ENCODE measurements at regions not wholly inside any gene's neighbourhood (a gene's known extent, or its start where the extent isn't known, plus 50 kb on each side); places are given as distances from the start of the nearest gene placed in this dataset.

DNA sequence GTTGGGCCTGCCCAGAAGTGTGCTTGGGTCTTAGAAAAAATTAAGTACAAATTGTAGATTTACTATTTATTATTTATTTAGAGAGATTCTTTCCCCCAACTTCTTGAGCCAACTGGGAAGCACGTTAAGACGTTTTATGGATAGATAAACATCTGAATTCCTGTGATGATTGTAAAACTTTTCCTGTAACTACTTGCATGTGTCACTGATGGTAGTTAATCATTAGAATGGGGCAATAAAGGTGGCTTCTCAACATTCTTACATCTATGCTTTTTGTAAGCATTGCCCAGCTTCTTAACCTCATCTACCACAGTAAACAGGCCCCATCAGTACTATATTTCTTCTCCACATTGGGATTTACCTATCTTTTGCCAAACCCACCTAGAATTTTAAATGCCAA, 559.8 kb downstream of the LMO4 start:
- no peak overlapping the region for H3K27ac ChIP-seq (ENCODE audit: low read depth, low read length)

DNA sequence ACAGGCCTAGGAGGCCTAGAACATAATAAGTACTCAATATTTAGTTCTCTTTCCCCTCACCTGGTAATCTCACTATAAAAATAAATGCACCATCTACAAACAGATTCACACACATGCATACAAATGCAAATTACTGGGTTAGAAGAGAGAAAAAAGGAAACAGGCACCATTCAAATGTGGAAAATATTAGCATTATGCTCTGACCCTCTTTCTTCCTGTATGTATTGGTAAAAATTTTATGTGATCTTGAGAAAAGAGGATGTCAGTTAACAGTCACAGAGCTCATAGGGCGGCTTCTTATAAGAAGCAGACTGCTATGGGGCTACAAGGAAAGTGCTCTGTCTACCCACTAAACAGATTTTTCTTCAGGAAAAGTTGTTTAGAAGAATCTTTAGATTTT, 565.4 kb downstream of the LMO4 start:
- no peak overlapping the region for H3K4me3 ChIP-seq (ENCODE audit: low read length)
- H3K27ac Mint-ChIP-seq, result no peak overlapping the region
- ChIA-PET POLR2A (no interaction called here), CTCF (no interaction called here)
- no peaks in the 10 kb centered on the region for H3K27me3 ChIP-seq (ENCODE audit: insufficient read depth, low read length, poor library complexity, severe bottlenecking)
- no peaks in the 10 kb centered on the region for H3K36me3 ChIP-seq (ENCODE audit: insufficient read depth, low read length)
- no peaks in the 10 kb centered on the region for H3K4me1 Mint-ChIP-seq
- H3K4me1 ChIP-seq (ENCODE audit: insufficient read depth, low read length), result no peaks in the 10 kb centered on the region
- no peaks in the 10 kb centered on the region for H3K9me3 Mint-ChIP-seq
- H3K27ac ChIP-seq (ENCODE audit: low read depth, low read length), result no peak overlapping the region
- no peak for DNase-seq
- peaks cover 0 to 4% of the 10 kb centered on the region in 2 donors for H3K27me3 Mint-ChIP-seq
- no peak overlapping the region for H3K4me3 Mint-ChIP-seq
- no peaks in the 10 kb centered on the region for H3K9me3 ChIP-seq (ENCODE audit: low read length)
- no peaks in the 10 kb centered on the region for H3K36me3 Mint-ChIP-seq

More for the DNA sequence above, 559.8 kb downstream of the LMO4 start:
- Histone ChIP-seq H3K4me3 (ENCODE audit: low read length) (no peak overlapping the region), H3K36me3 (ENCODE audit: insufficient read depth, low read length) (no peaks in the 10 kb centered on the region), H3K27me3 (ENCODE audit: insufficient read depth, low read length, poor library complexity, severe bottlenecking) (no peaks in the 10 kb centered on the region), H3K4me1 (ENCODE audit: insufficient read depth, low read length) (no peaks in the 10 kb centered on the region), H3K9me3 (ENCODE audit: low read length) (no peaks in the 10 kb centered on the region)
- POLR2A ChIA-PET, result no interaction called here
- H3K4me1 Mint-ChIP-seq, result no peaks in the 10 kb centered on the region
- H3K36me3 Mint-ChIP-seq, result no peaks in the 10 kb centered on the region
- no peak overlapping the region for H3K4me3 Mint-ChIP-seq
- H3K9me3 Mint-ChIP-seq, result no peaks in the 10 kb centered on the region
- peaks cover 0 to 5% of the 10 kb centered on the region in 2 donors for H3K27me3 Mint-ChIP-seq
- CTCF ChIA-PET, result no interaction called here
- no peak for DNase-seq
- H3K27ac Mint-ChIP-seq, result no peak overlapping the region

DNA sequence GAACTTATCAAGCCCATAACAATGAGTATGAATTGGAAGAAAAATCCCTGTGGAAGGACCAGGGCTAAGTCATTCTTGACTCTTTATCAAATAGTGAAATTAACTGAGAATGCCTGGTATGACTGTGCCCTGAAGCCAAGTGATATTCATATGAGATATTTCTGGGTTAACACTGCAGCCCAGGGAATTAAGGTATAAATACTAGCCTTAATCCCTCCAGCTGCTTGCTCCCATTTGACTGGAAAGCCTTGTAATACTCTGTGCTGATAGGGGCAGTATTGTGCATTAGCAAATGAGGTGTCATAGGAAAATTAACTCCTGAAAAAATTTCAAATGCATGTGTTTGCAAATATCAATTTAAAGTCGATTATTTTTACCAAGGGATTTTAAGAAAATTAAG, 568.8 kb downstream of the LMO4 start:
- H3K4me1 ChIP-seq (ENCODE audit: insufficient read depth, low read length), result no peaks in the 10 kb centered on the region
- no peaks in the 10 kb centered on the region for H3K9me3 ChIP-seq (ENCODE audit: low read length)
- H3K27me3 Mint-ChIP-seq, result peaks cover 2 to 12% of the 10 kb centered on the region in 2 donors
- no peaks in the 10 kb centered on the region for H3K4me1 Mint-ChIP-seq
- H3K36me3 ChIP-seq (ENCODE audit: insufficient read depth, low read length), result no peaks in the 10 kb centered on the region
- POLR2A ChIA-PET, result no interaction called here
- no peak overlapping the region for H3K27ac Mint-ChIP-seq
- DNase-seq, result no peak
- no peaks in the 10 kb centered on the region for H3K27me3 ChIP-seq (ENCODE audit: insufficient read depth, low read length, poor library complexity, severe bottlenecking)
- no peak overlapping the region for H3K4me3 Mint-ChIP-seq
- no peak overlapping the region for H3K27ac ChIP-seq (ENCODE audit: low read depth, low read length)
- H3K36me3 Mint-ChIP-seq, result no peaks in the 10 kb centered on the region
- CTCF ChIA-PET, result no interaction called here
- H3K9me3 Mint-ChIP-seq, result no peaks in the 10 kb centered on the region
- no peak overlapping the region for H3K4me3 ChIP-seq (ENCODE audit: low read length)

DNA sequence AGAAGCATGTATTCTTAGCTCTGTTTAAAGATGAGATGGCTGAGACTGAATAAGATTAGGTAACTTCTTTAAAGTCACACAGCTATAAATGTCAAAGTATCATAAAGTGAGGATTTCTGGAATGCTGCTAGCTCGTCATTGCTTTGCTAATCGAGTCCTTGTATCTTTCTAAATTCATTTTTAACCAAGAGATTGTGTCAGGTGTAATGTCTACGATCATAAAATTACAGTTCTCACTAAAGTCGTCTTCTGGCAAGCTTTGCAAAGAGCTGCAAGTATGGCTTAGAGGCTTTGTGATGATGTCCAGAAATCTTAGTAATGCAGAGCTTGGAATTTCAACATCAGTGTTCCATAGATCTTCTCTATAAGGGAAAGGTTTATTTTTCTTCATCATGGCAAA, 569.8 kb downstream of the LMO4 start:
- CTCF ChIA-PET, result no interaction called here
- H3K9me3 Mint-ChIP-seq, result no peaks in the 10 kb centered on the region

DNA sequence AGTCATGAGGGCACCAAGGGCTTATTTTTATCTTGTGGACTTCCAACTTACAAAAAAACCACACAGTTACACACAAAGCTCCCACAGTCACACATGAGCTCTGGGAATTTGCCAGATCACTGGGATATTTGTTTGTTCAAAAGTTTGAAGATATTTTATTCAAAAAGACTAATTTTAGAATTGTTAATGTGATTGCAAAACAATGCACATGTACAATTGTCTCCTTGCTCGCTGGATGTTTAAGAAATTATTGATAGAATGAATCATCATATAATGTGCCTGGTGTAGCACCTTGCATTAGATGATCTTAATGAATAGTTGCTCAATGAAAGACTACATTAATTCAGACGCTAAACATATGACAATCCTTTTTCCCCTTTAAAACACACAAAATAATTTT, 570.3 kb downstream of the LMO4 start:
- H3K4me3 Mint-ChIP-seq, result no peak overlapping the region
- no peaks in the 10 kb centered on the region for H3K9me3 ChIP-seq (ENCODE audit: low read length)
- H3K4me1 Mint-ChIP-seq, result no peaks in the 10 kb centered on the region
- H3K36me3 Mint-ChIP-seq, result no peaks in the 10 kb centered on the region
- H3K36me3 ChIP-seq (ENCODE audit: insufficient read depth, low read length), result no peaks in the 10 kb centered on the region
- H3K9me3 Mint-ChIP-seq, result no peaks in the 10 kb centered on the region
- no peaks in the 10 kb centered on the region for H3K27me3 ChIP-seq (ENCODE audit: insufficient read depth, low read length, poor library complexity, severe bottlenecking)
- POLR2A ChIA-PET, result no interaction called here
- no peak overlapping the region for H3K27ac Mint-ChIP-seq
- DNase-seq, result no peak
- H3K27ac ChIP-seq (ENCODE audit: low read depth, low read length), result no peak overlapping the region
- peaks cover 2 to 24% of the 10 kb centered on the region in 2 donors for H3K27me3 Mint-ChIP-seq
- H3K4me1 ChIP-seq (ENCODE audit: insufficient read depth, low read length), result no peaks in the 10 kb centered on the region
- CTCF ChIA-PET, result no interaction called here
- no peak overlapping the region for H3K4me3 ChIP-seq (ENCODE audit: low read length)

More for the DNA sequence above, 569.8 kb downstream of the LMO4 start:
- H3K9me3 ChIP-seq (ENCODE audit: low read length), result no peaks in the 10 kb centered on the region
- H3K27me3 ChIP-seq (ENCODE audit: insufficient read depth, low read length, poor library complexity, severe bottlenecking), result no peaks in the 10 kb centered on the region
- H3K4me1 ChIP-seq (ENCODE audit: insufficient read depth, low read length), result no peaks in the 10 kb centered on the region
- Mint-ChIP-seq H3K4me1 (no peaks in the 10 kb centered on the region), H3K27ac (no peak overlapping the region), H3K27me3 (peaks cover 2 to 19% of the 10 kb centered on the region in 2 donors), H3K4me3 (no peak overlapping the region), H3K36me3 (no peaks in the 10 kb centered on the region)
- POLR2A ChIA-PET, result no interaction called here
- no peak overlapping the region for H3K27ac ChIP-seq (ENCODE audit: low read depth, low read length)
- no peaks in the 10 kb centered on the region for H3K36me3 ChIP-seq (ENCODE audit: insufficient read depth, low read length)
- DNase-seq, result no peak
- no peak overlapping the region for H3K4me3 ChIP-seq (ENCODE audit: low read length)

DNA sequence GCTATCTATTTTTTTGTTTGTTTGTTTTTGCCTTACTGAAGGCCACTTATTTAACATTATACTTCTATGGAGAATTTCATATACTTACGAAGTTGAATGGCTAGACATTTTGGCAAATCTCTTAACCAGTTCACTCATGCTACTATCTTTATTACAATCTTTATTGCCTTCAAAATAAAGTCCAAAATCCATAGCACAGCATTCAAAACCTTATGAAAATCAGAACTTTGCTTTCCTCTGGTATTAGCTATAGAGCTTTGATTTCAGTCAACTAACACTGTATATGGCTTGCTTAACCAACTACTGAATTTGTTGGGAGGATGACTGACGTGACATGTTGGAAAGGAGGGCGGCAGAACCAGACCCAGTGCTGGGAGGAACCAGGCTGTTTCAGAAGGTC, 571.1 kb downstream of the LMO4 start:
- Mint-ChIP-seq H3K4me3 (no peak overlapping the region), H3K9me3 (no peaks in the 10 kb centered on the region), H3K27ac (no peak overlapping the region), H3K36me3 (no peaks in the 10 kb centered on the region), H3K4me1 (no peaks in the 10 kb centered on the region), H3K27me3 (peaks cover 2 to 27% of the 10 kb centered on the region in 2 donors)
- Histone ChIP-seq H3K27ac (ENCODE audit: low read depth, low read length) (no peak overlapping the region), H3K27me3 (ENCODE audit: insufficient read depth, low read length, poor library complexity, severe bottlenecking) (no peaks in the 10 kb centered on the region), H3K4me1 (ENCODE audit: insufficient read depth, low read length) (no peaks in the 10 kb centered on the region), H3K4me3 (ENCODE audit: low read length) (no peak overlapping the region), H3K36me3 (ENCODE audit: insufficient read depth, low read length) (no peaks in the 10 kb centered on the region), H3K9me3 (ENCODE audit: low read length) (no peaks in the 10 kb centered on the region)
- DNase-seq, result no peak
- ChIA-PET POLR2A (no interaction called here), CTCF (no interaction called here)

DNA sequence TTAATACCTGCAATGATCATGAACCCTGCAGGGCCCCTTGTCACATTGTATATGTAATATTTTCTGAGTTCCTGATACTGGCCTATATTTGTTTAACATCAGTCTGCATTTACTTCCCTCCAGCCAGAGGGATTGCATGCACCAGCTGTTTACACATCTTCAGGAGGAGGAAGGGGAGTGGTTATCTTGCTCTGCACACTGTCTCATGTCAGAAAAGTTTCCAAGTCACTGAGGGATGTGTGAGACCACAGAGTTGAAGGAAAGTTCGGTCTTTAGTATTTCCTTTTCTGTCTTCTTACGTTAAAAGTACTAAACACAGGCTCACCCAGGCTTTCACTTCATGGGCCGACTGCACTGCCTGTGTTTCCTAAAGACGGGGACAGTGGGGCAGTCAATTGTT, 574.1 kb downstream of the LMO4 start:
- H3K4me3 Mint-ChIP-seq, result no peak overlapping the region
- H3K9me3 Mint-ChIP-seq, result no peaks in the 10 kb centered on the region
- Histone ChIP-seq H3K27ac (ENCODE audit: low read depth, low read length) (no peak overlapping the region), H3K4me3 (ENCODE audit: low read length) (no peak overlapping the region), H3K9me3 (ENCODE audit: low read length) (no peaks in the 10 kb centered on the region), H3K4me1 (ENCODE audit: insufficient read depth, low read length) (no peaks in the 10 kb centered on the region), H3K27me3 (ENCODE audit: insufficient read depth, low read length, poor library complexity, severe bottlenecking) (no peaks in the 10 kb centered on the region), H3K36me3 (ENCODE audit: insufficient read depth, low read length) (no peaks in the 10 kb centered on the region)
- CTCF ChIA-PET, result no interaction called here
- POLR2A ChIA-PET, result no interaction called here
- H3K4me1 Mint-ChIP-seq, result no peaks in the 10 kb centered on the region
- DNase-seq, result no peak
- H3K36me3 Mint-ChIP-seq, result no peaks in the 10 kb centered on the region
- H3K27me3 Mint-ChIP-seq, result peaks cover 2 to 28% of the 10 kb centered on the region in 2 donors
- H3K27ac Mint-ChIP-seq, result no peak overlapping the region

DNA sequence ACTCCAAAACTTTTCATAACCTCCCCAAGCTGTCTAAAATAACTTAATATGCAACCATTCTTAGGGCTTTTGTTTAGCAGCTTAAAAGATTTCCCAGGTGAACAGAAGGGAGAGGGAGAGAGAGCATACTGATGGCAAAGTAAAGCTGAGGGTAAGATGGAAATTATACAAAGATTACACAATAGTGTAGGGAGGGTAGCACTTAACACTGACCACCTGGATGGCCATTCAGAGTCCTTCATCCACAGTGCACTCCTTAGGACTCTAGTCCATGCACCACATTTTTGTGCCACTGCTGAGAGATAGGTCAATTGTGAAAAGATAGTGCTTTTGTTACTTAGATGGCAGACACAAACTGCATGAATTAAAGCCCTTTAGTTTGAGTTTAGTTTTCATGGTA, 574.6 kb downstream of the LMO4 start:
- Mint-ChIP-seq H3K9me3 (no peaks in the 10 kb centered on the region), H3K36me3 (no peaks in the 10 kb centered on the region), H3K4me3 (no peak overlapping the region), H3K27me3 (peaks cover 2 to 28% of the 10 kb centered on the region in 2 donors), H3K27ac (no peak overlapping the region), H3K4me1 (no peaks in the 10 kb centered on the region)
- ChIA-PET CTCF (no interaction called here), POLR2A (no interaction called here)
- Histone ChIP-seq H3K27me3 (ENCODE audit: insufficient read depth, low read length, poor library complexity, severe bottlenecking) (no peaks in the 10 kb centered on the region), H3K4me3 (ENCODE audit: low read length) (no peak overlapping the region), H3K4me1 (ENCODE audit: insufficient read depth, low read length) (no peaks in the 10 kb centered on the region), H3K36me3 (ENCODE audit: insufficient read depth, low read length) (no peaks in the 10 kb centered on the region), H3K27ac (ENCODE audit: low read depth, low read length) (no peak overlapping the region), H3K9me3 (ENCODE audit: low read length) (no peaks in the 10 kb centered on the region)
- DNase-seq, result no peak

DNA sequence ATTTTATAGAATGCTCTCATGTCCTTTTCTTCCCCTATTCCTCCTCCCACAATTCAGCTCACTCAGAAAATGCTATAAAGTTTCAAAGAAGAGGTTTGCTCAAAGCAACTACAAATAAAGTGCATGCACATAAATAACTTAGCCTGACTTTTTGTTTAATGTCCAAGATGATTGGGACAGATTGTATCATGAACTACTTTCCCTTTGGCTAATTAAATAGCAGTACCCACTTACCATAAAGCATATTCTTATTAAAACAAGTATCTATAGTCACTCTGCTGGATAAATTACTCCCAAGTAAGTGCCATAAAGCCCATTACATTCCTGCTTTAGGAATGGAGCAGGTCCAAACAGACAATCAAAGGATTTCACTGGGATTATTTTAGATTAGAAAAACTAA, 576.0 kb downstream of the LMO4 start:
- Histone ChIP-seq H3K4me3 (ENCODE audit: low read length) (no peak overlapping the region), H3K27me3 (ENCODE audit: insufficient read depth, low read length, poor library complexity, severe bottlenecking) (no peaks in the 10 kb centered on the region), H3K36me3 (ENCODE audit: insufficient read depth, low read length) (no peaks in the 10 kb centered on the region), H3K9me3 (ENCODE audit: low read length) (no peaks in the 10 kb centered on the region), H3K4me1 (ENCODE audit: insufficient read depth, low read length) (no peaks in the 10 kb centered on the region), H3K27ac (ENCODE audit: low read depth, low read length) (no peak overlapping the region)
- H3K36me3 Mint-ChIP-seq, result no peaks in the 10 kb centered on the region
- DNase-seq, result no peak
- H3K4me1 Mint-ChIP-seq, result no peaks in the 10 kb centered on the region
- no peaks in the 10 kb centered on the region for H3K9me3 Mint-ChIP-seq
- H3K27me3 Mint-ChIP-seq, result peaks cover 2 to 28% of the 10 kb centered on the region in 2 donors
- CTCF ChIA-PET, result no interaction called here
- no peak overlapping the region for H3K4me3 Mint-ChIP-seq
- POLR2A ChIA-PET, result no interaction called here
- no peak overlapping the region for H3K27ac Mint-ChIP-seq

Data from CD8-positive, alpha-beta memory T cell (primary cell).